ENCODE measurements at regions not wholly inside any gene's neighbourhood (a gene's known extent, or its start where the extent isn't known, plus 50 kb on each side); places are given as distances from the start of the nearest gene placed in this dataset.
"Not testable (repeated sequence)": the region's sequence is repeated elsewhere in the genome, so short reads cannot be mapped to it uniquely, and the experiment has no call there.

- DNase-seq: no peak
Observed at GRCh38 chr19:28396287-28396831, 816.6 kb downstream of the UQCRFS1 start.

DNA sequence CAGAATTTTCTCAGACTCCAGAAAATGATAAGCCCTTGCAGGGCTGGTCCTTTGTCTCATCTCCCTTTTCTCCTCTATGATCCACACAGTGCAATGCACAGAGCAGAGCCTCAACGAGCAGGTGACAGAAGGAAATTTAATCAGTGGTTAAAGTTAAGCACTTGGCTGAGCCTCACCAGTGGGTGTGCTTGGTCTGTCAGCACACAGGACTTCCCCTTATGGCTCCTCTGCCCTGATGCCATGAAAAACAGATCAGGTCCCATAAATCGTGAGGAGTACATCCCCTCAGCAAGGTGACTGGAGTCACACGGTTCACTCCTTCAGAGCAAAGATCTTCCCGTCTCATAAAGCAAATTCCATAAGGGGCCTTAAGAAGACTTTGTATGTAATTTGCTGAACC, 818.2 kb downstream of the UQCRFS1 start:
- DNase-seq: no peak

DNA sequence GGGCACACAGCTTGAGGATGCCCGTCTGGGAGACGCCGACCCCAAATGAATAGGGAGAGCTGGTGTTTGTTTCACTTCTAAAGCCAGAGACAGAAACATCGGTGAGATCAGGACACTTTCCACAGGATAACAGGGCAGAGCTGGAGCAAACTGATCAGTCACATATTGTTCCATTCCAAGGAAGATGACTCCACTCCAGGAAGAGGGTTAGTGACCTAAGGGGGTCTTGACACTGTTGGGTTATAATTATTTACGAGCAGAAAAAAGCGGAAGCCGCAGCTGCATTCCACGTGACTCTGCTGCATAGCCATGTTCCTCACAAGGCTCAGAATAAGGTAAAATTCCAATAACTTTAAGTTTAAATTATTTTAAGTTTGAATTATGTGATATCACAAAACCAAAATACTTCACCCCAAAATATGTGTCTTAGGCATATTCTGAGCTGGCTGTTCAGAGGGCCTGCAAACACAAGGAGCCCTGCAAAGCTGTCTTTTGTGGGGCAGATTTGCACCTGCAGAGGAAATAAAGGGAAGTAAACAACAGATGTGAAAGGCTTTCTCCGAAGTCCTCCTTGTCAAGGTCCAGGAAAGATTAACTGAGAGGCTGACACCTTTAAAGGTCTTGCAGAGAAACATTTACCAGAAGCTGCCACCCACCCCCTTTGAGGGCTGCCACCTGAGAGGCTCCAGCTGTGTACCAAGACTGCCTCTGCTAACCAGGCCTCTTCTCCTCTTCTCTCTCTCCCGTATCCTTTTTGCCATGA, 819.2 kb downstream of the UQCRFS1 start:
- DNase-seq: no peak

DNA sequence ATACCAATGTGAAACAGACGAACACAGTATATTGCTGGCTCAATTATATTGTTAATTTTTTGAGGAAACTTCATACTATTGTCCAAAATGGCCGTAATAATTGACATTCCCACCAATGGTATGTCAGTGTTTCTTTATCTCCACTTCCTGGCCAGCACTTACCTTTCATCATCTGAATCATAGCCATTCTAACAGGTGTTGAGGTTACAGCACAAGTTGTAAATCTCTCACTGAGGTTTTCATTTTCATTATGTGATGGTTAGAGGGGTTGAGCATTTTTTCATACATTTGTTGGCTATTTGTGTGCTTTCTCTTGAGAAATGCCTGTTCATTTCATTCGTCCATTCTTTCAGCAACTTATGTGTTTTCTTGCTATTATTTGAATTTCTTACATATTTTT, 824.0 kb downstream of the UQCRFS1 start:
- no peak for DNase-seq

GRCh38 chr19:28387507-28387906, 825.4 kb downstream of the UQCRFS1 start:
- no peak for DNase-seq

DNA sequence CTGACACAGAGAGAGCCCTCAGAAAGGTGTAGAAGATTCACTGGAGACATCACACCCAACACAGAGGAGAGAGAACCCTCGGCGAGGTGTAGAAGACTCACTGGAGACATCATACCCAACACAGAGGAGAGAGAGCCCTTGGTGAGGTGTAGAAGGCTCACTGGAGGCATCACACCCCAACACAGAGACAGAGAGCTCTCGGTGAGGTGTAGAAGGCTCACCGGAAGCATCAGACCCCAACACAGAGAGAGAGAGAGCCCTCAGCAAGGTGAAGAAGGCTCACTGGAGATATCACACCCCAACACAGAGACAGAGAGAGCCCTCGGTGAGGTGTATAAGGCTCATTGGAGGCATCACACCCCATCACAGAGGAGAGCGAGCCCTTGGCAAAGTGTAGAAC, 826.5 kb downstream of the UQCRFS1 start:
- no peak for DNase-seq

- no peak for DNase-seq
Observed at GRCh38 chr19:28386066-28386465, 826.9 kb downstream of the UQCRFS1 start.

DNA sequence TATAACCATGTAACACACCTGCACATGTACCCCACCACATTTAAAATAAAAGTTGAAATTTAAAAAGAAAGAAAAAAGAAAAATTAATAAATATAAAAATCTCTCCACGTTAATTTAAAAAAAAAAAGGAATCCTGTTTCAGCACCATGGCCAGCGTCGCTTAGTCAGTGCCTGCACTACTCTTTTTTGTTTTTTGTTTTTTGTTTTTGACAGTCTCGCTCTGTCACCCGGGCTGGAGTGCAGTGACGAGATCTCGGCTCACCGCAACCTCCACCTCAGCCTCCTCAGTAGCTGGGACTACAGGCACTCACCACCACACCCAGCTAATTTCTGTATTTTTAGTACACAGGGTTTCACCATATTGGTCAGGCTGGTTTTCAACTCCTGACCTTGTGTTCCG, 835.9 kb downstream of the UQCRFS1 start:
- no peak for DNase-seq

GRCh38 chr19:28374971-28375370, 838.0 kb downstream of the UQCRFS1 start:
- DNase-seq: no peak

- no peak for DNase-seq
Observed at GRCh38 chr19:28372576-28373247, 840.2 kb downstream of the UQCRFS1 start.

GRCh38 chr19:28367146-28367545, 845.8 kb downstream of the UQCRFS1 start:
- DNase-seq: no peak

- DNase-seq: no peak
Observed at GRCh38 chr19:28363254-28363653, 849.7 kb downstream of the UQCRFS1 start.

DNA sequence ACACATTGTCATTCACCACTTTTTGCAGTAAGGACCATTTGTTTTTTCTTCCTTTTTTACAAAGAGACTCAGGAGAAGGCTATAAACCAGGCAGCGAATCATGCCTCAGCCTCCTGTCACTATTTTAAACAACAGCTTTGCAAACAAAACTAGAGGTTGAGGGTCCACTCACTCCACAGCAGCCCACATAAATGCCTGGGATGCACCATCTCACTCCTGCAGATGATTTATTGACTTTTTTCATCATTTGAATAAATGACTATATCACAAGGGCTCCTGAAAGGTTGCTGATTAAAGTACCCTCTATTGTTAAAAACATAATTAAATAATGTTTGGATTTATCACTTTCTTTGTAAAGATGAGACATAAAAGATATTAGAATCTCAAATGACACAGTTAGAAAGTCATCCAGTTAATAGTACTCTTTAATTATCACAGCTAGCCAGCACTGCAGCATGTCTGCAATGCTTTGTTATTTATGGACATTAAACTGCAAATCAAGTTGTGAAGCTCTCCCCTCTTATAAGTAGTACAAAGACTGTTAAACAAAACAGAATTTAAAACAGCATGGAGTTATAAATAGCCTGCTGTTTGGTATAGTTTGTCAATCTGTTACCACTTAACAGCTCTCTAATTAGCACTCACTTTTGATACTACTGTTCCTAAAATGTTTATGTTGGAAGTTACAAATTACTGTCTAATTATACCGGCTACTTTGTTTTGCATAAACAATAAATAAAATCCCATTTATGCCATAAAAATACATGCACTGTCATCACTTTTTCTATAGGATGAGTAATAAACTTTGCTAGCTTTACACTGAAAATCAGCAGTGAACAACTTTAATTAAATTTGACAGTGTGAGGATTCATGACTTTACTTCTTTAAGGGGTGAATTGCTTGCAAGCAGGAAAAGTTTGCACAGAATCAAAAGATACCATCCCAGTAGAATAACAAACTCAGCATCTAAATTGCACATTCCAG, 853.2 kb downstream of the UQCRFS1 start:
- DNase-seq: no peak

DNA sequence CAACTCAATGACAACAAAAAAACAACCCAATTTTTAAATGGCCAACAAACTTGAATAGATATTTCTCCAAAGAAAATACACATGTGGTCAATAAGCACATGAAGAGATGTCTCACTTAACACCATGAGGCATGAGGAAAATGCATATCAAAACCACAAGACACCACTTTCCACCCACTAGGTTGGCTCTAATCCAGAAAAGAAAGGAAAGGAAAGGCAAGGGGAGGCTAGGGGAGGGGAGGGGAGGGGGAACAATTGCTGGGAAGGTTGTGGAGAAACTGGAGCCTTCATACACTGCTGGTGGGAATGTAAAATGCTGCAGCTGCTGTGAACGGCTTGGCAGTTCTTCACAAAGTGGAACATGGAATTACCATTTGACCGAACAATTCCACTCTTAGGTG, 854.3 kb downstream of the UQCRFS1 start:
- DNase-seq: no peak

- no peak for DNase-seq
Observed at GRCh38 chr19:28351761-28352160, 861.2 kb downstream of the UQCRFS1 start.

DNA sequence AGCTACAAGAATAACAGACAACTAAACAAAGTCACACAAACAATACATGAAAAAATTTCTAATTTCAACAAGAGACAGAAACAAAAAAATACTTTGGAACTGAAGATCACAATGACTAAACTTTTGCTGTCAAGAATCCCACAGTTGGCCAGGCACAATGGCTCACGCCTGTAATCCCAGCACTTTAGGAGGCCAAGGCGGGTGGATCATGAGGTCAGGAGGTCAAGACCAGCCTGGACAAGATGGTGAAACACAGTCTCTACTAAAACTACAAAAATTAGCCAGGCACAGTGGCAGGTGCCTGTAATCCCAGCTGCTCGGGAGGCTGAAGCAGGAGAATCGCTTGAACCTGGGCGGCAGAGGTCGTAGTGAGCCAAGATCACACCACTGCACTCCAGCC, 861.6 kb downstream of the UQCRFS1 start:
- not testable (repeated sequence) for DNase-seq

- no peak for DNase-seq
Observed at GRCh38 chr19:28350673-28351072, 862.3 kb downstream of the UQCRFS1 start.

DNA sequence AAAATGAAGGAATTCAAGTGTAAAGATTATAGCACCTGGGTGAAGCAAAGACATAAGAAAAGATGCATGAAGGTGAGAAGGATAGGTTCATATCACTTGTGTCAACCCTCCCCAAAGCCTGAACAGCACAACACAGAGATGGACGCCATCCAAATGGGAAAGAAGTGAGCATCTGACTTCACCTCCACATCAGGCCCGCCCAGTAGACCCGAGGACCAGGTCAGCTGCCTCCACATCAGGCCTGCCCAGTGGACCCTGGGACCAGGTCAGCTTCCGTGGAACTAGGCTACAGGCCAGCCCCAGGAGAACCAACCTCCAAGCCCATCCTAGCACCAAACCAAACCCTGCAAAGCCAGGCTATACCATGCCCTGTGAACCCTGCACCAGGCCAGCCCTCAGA, 862.9 kb downstream of the UQCRFS1 start:
- no peak for DNase-seq

DNA sequence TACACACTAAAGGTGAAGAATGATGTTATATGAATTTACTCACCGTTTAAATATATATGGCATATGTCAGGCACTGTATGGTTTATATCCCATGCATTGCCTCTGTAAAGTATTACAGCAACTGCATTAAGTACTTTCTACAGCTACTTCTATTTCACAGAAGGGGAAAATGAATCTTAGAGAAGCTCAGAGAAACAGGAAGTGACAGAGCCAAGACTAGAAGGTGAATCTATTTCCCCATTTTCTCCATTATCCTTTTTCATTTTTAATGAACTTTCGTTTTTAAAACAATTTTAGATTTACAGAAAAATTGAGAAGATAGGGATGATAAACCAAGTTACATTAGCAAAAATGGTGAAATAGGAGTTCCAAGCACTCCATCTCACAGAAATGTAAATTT, 863.3 kb downstream of the UQCRFS1 start:
- DNase-seq: no peak

DNA sequence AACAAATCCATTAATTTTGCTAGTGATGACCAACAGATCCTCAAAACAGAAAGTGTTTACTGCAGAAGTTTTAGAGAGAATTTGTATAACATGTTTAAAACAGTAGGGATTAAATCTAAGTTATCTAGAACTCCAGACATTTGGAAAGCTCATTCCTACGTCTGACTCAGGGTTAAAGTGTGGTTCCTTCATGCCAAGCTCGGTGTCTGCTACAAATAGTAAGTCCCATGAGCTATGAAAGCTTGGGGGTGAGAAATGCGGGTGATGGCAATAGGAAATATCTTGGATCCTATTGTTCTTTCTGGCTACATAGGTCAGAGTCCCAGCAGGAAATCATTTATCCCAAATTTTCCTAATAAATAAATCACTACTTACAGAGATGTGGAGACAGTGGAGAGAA, 867.1 kb downstream of the UQCRFS1 start:
- DNase-seq: no peak

DNA sequence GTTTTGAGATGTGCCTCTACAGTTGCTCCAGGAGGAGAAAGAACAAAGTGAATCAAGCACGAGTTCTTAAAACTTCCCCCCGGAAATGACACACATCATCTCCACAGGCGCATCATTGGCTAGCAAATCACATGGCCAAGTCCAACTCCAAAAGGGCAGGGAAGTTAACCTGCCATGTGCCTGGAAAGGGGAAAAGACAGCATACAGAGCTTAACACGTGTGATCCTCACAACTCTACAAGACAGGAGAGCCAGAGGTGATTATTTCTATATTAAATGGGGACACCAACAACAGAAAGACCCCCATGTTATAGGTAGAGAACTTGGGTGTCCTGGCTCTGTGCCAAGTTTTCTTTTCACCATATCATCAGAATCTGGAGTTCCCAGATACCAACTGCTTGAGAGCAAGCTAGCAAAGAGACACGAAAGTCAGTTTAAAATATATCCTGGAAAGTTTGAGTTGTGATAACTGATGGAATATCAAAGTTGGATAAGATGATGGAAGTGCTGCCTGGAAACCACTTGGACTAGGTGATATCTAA, 871.1 kb downstream of the UQCRFS1 start:
- DNase-seq: no peak

DNA sequence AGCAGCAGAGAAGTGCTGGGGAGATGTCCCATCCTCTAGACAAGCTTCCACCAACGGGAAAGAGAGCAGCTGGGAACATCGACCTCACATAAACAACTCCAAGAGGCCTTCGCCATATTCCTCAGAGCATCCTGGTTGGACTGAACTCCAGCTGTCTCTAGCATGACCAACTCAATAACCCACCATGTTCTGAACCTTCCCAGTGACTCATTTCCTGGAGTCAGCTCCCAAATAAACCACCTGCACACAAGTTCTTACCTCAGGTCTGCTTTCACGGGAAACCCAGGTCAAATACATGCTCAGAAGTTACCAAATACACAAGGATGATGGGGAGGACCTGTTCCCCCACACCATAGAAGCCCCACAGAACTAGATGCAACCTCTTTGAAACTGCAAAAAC, 878.5 kb downstream of the UQCRFS1 start:
- DNase-seq: no peak

- DNase-seq: no peak
Observed at GRCh38 chr19:28333909-28334308, 879.0 kb downstream of the UQCRFS1 start.

All from hippocampal formation (tissue), 2 donors.